Endothelial cell of umbilical vein (primary cell): ENCODE measurements at regions not wholly inside any gene's neighbourhood (a gene's known extent, or its start where the extent isn't known, plus 50 kb on each side); places are given as distances from the start of the nearest gene placed in this dataset.

Experiments
- BruUV-seq: library from RNA; stranded (reverse); fragments of 400-500 nt; replicated peaks from 2 replicates; lab custom pipeline; 2021; lab: Mats Ljungman, UMichigan
- CTCF ChIA-PET: fragments of 300-600, 350-600 bp; sonication (Branson Sonifier 250); formaldehyde crosslinking; loops from one replicate; lab custom pipeline; 2021; ENCODE audit warnings: antibody characterized with exemption, inconsistent platforms; lab: Charles Lee
- POLR2A ChIA-PET: fragments of 300-600, 350-600 bp; sonication (Branson Sonifier 250); formaldehyde crosslinking; loops from one replicate; lab custom pipeline; 2021; ENCODE audit warnings: antibody characterized with exemption, inconsistent platforms; lab: Charles Lee
- DNase-seq: peaks from one replicate; pipeline ENCODE4 v3.0.0-alpha.2; 2011; ENCODE audit warnings: low read depth, low spot score
- FAIRE-seq: peaks from 2 replicates; lab custom pipeline; 2011; peaks lifted over from hg19 to GRCh38; lab: Jason Lieb, UNC
- H2AFZ ChIP-seq: 2 replicates; pipeline ENCODE4 v1.6.0; 2012; ENCODE audit warnings: low read depth, low read length, control low read depth, inconsistent platforms
- H3K27ac ChIP-seq: 2 replicates; pipeline ENCODE4 v1.5.1; 2011; ENCODE audit warnings: low read depth, mild to moderate bottlenecking, control low read depth, low read length, moderate library complexity; ENCODE audit not compliant: insufficient read depth
- H3K27me3 ChIP-seq, 2 experiments: 2 replicates each; pipeline versions ENCODE4 v1.6.0 to v1.6.1; 2011; ENCODE audit warnings: low read length in 2 of 2, mixed read lengths in 1 of 2; ENCODE audit not compliant: control insufficient read depth in 2 of 2, insufficient read depth in 2 of 2
- H3K36me3 ChIP-seq, 2 experiments: 2 replicates in 1 of 2; 3 replicates in 1 of 2; pipeline ENCODE4 v1.5.1; 2011; ENCODE audit warnings: low read length in 2 of 2, mild to moderate bottlenecking in 1 of 2, moderate library complexity in 1 of 2; ENCODE audit not compliant: control insufficient read depth in 2 of 2, insufficient read depth in 2 of 2; ENCODE audit errors: extremely low read depth in 1 of 2
- H3K4me1 ChIP-seq: 3 replicates; pipeline ENCODE4 v1.5.1; 2011; ENCODE audit warnings: mild to moderate bottlenecking, low read length; ENCODE audit not compliant: control insufficient read depth, insufficient read depth; ENCODE audit errors: extremely low read depth
- H3K4me2 ChIP-seq: 2 replicates; pipeline ENCODE4 v1.6.1; 2011; ENCODE audit warnings: low read length, control low read depth, mixed read lengths; ENCODE audit not compliant: insufficient read depth
- H3K4me3 ChIP-seq, 3 experiments: fragments of 200-600 bp in 1 of 3; sonication (generic), shearing (Covaris generic) in 1 of 3; replicated peaks in 1 of 3; 2 replicates each; pipeline ENCODE4 v1.5.1; 2011 to 2016; ENCODE audit warnings: control low read depth in 3 of 3, low read length in 3 of 3, mild to moderate bottlenecking in 2 of 3, inconsistent platforms in 1 of 3, low read depth in 1 of 3, moderate library complexity in 1 of 3; ENCODE audit not compliant: insufficient read depth in 1 of 3
- H3K79me2 ChIP-seq: 2 replicates; pipeline ENCODE4 v1.6.0; 2012; ENCODE audit warnings: low read length, inconsistent platforms; ENCODE audit not compliant: control insufficient read depth, insufficient read depth
- H3K9ac ChIP-seq: replicated peaks from 2 replicates; pipeline ENCODE3; 2011; ENCODE audit warnings: low read length, control low read depth; ENCODE audit not compliant: insufficient read depth; ENCODE audit errors: extremely low read depth
- H3K9me1 ChIP-seq: replicated peaks from 3 replicates; pipeline ENCODE4 v1.6.0; 2011; ENCODE audit warnings: mild to moderate bottlenecking, low read length; ENCODE audit not compliant: control insufficient read depth, insufficient read depth; ENCODE audit errors: extremely low read depth
- H3K9me3 ChIP-seq: replicated peaks from 2 replicates; pipeline ENCODE4 v1.5.1; 2012; ENCODE audit warnings: low read length, inconsistent platforms; ENCODE audit not compliant: control insufficient read depth, insufficient read depth
- H4K20me1 ChIP-seq: replicated peaks from 2 replicates; pipeline ENCODE3; 2011; ENCODE audit warnings: mild to moderate bottlenecking, low read length; ENCODE audit not compliant: control insufficient read depth, insufficient read depth; ENCODE audit errors: extremely low read depth
- CTCF ChIP-seq, 2 donors: IDR thresholded peaks; 1 replicate in 1 of 2; 2 replicates in 1 of 2; pipeline ENCODE4 v1.5.1; 2011; ENCODE audit warnings: low read length in 2 of 2, mild to moderate bottlenecking in 2 of 2, moderate library complexity in 2 of 2, control low read depth in 1 of 2, inconsistent platforms in 1 of 2, low read depth in 1 of 2; ENCODE audit not compliant: insufficient read depth in 1 of 2; ENCODE audit errors: extremely low read depth in 1 of 2
- EZH2 ChIP-seq: IDR thresholded peaks from 2 replicates; pipeline ENCODE4 v1.6.1; 2012; ENCODE audit warnings: borderline replicate concordance, low read depth, mild to moderate bottlenecking, moderate library complexity, low read length, inconsistent platforms; ENCODE audit not compliant: severe bottlenecking
- FOS ChIP-seq: IDR thresholded peaks from 2 replicates; pipeline ENCODE4 v1.6.1; 2011; ENCODE audit warnings: mild to moderate bottlenecking, low read length, moderate library complexity, borderline replicate concordance; ENCODE audit not compliant: insufficient read depth
- GATA2 ChIP-seq: IDR thresholded peaks from 2 replicates; pipeline ENCODE4 v1.7.0; 2011; ENCODE audit warnings: low read depth, mild to moderate bottlenecking, moderate library complexity, mixed read lengths, low read length; ENCODE audit not compliant: insufficient read length, insufficient read depth
- JUN ChIP-seq: IDR thresholded peaks from 2 replicates; pipeline ENCODE4 v1.6.1; 2011; ENCODE audit warnings: borderline replicate concordance, low read depth; ENCODE audit not compliant: insufficient read length, insufficient read depth
- MYC ChIP-seq: IDR thresholded peaks from one replicate; pipeline ENCODE4 v1.6.1; 2011; ENCODE audit warnings: mild to moderate bottlenecking, low read depth, low read length
- POLR2A ChIP-seq: IDR thresholded peaks from 2 replicates; pipeline ENCODE4 v1.6.1; 2012; ENCODE audit warnings: low read depth, mild to moderate bottlenecking, control low read depth, low read length
- POLR2AphosphoS5 ChIP-seq: IDR thresholded peaks from 2 replicates; pipeline ENCODE4 v1.6.1; 2012; ENCODE audit warnings: low read depth, mild to moderate bottlenecking, control low read depth, low read length, moderate library complexity; ENCODE audit not compliant: insufficient read depth
- dilution Hi-C: fragments of 300-500 bp; cut with MboI; formaldehyde crosslinking; loops from one replicate; pipeline ENCODE4 v1.15.0; 2019; ENCODE audit warnings: low sequenced_read_pairs; ENCODE audit not compliant: extremely low pct_ligation_motif_present
- intact Hi-C: fragments of 100-400 bp; cut with micrococcal nuclease; formaldehyde crosslinking; loops from one replicate; pipeline ENCODE4 v1.10.0; 2022

GRCh38 chr4:26196567-26196966, 124.2 kb upstream of the RBPJ start:
- no peak for DNase-seq
- no peaks in the 10 kb centered on the region for H3K27me3 ChIP-seq
- intact Hi-C loops, result no loop called here
- no peak overlapping the region for H3K27ac ChIP-seq
- no peaks in the 10 kb centered on the region for H4K20me1 ChIP-seq
- no peak overlapping the region for H3K4me2 ChIP-seq
- H3K4me1 ChIP-seq, result no peaks in the 10 kb centered on the region
- no peak overlapping the region for H3K4me3 ChIP-seq
- no peak overlapping the region for H3K9ac ChIP-seq
- H3K9me3 ChIP-seq, result no peaks in the 10 kb centered on the region
- H3K36me3 ChIP-seq, result no peaks in the 10 kb centered on the region
- dilution Hi-C loops, result no loop called here
- no peak for FAIRE-seq
- no peaks in the 10 kb centered on the region for H3K79me2 ChIP-seq
- H3K9me1 ChIP-seq, result no peaks in the 10 kb centered on the region
- ChIA-PET POLR2A (no interaction called here), CTCF (no interaction called here)
- H2AFZ ChIP-seq, result no peak overlapping the region
- no TSS peak for BruUV-seq
- no peak for TF ChIP-seq POLR2AphosphoS5
- TF ChIP-seq JUN, result no peak
- no peak for TF ChIP-seq CTCF (IDR thresholded peaks at IDR 0.05; ENCODE audit: extremely low read depth in 1 of 2, insufficient read depth in 1 of 2, low read depth in 1 of 2, low read length in 2 of 2)
- no peak for TF ChIP-seq MYC

DNA sequence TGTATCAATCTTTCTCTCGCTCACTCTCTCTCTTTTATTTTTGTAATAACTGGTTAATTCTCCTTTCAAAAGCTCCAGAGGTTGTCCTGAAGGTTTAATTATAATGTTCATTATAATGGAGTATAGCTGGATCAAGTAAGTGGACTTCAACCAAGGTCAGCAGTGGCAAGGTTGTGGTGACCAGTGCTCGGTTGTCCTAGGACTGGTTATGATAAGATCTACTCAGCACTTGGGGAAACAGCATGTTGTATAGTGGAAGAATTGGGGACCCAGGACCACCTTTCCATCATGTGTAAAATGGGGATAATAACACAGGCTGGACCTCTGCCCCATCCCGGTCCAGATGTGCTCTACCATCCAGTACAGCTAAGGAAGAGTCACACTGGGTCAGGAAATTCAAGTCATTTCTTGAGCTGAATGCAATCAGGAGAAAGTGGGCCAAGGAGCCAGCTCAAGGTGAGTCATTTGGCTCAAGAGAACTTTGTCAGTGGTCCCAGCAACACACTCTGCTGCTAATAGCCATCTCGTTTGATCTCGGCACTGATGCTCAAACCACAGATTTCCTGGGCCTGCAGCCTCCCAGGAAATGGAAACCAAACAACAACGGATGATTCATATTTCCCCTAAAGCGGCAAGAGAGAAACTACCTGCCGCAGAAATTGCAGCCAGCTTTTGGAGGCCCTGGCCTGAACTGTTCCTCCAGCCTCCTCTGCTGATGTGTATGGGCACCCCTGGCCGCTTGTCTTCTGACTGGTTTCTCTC, 123.6 kb upstream of the RBPJ start:
- Histone ChIP-seq H3K9me3 (no peaks in the 10 kb centered on the region), H3K36me3 (no peaks in the 10 kb centered on the region), H3K79me2 (no peaks in the 10 kb centered on the region), H3K9ac (no peak overlapping the region), H3K27me3 (no peaks in the 10 kb centered on the region), H3K27ac (no peak overlapping the region), H3K9me1 (no peaks in the 10 kb centered on the region), H3K4me3 (no peak overlapping the region), H3K4me1 (no peaks in the 10 kb centered on the region), H4K20me1 (no peaks in the 10 kb centered on the region), H2AFZ (no peak overlapping the region), H3K4me2 (no peak overlapping the region)
- DNase-seq (no peak), FAIRE-seq (no peak)
- no TSS peak for BruUV-seq
- TF ChIP-seq MYC, result no peak
- TF ChIP-seq GATA2, result no peak
- TF ChIP-seq FOS, result no peak
- no peak for TF ChIP-seq CTCF (IDR thresholded peaks at IDR 0.05; ENCODE audit: extremely low read depth in 1 of 2, insufficient read depth in 1 of 2, low read depth in 1 of 2, low read length in 2 of 2)
- TF ChIP-seq JUN, result no peak
- TF ChIP-seq EZH2, result no peak
- TF ChIP-seq POLR2AphosphoS5, result no peak
- no peak for TF ChIP-seq POLR2A
- POLR2A ChIA-PET, result no interaction called here
- intact Hi-C loops (no loop called here), dilution Hi-C loops (no loop called here)
- CTCF ChIA-PET, result no interaction called here
